Epithelial cell of proximal tubule (primary cell): ENCODE measurements at regions not wholly inside any gene's neighbourhood (a gene's known extent, or its start where the extent isn't known, plus 50 kb on each side); places are given as distances from the start of the nearest gene placed in this dataset.

Source experiments
- DNase-seq: peaks from one replicate; pipeline ENCODE4 v3.0.0-alpha.2; 2011; ENCODE audit warnings: low read depth
- H3K4me3 ChIP-seq: 2 replicates; pipeline ENCODE4 v1.5.1; 2011; ENCODE audit warnings: low read depth, mild to moderate bottlenecking, low read length
- CTCF ChIP-seq: conservative IDR thresholded peaks from 2 replicates; pipeline ENCODE4 v1.5.1; 2012; ENCODE audit warnings: low read depth, mild to moderate bottlenecking, low read length

GRCh38 chr15:77796046-77796729 lies 163.5 kb upstream of the LINGO1 start:
- H3K4me3 ChIP-seq: no peak overlapping the region
- no peak for DNase-seq
- no peak for TF ChIP-seq CTCF

- H3K4me3 ChIP-seq: no peak overlapping the region
- no peak for DNase-seq
- TF ChIP-seq CTCF: no peak
Observed at GRCh38 chr15:77795446-77795845, 162.7 kb upstream of the LINGO1 start.

GRCh38 chr15:77791941-77792340 lies 159.2 kb upstream of the LINGO1 start:
- no peak overlapping the region for H3K4me3 ChIP-seq
- no peak for DNase-seq
- TF ChIP-seq CTCF: no peak

- no peak for DNase-seq
- no peak for TF ChIP-seq CTCF
- H3K4me3 ChIP-seq: no peak overlapping the region
Observed at GRCh38 chr15:77790481-77790880, 157.8 kb upstream of the LINGO1 start.

GRCh38 chr15:77786956-77787355 lies 154.2 kb upstream of the LINGO1 start:
- H3K4me3 ChIP-seq: no peak overlapping the region
- no peak for DNase-seq
- TF ChIP-seq CTCF: no peak

- H3K4me3 ChIP-seq: no peak overlapping the region
- no peak for DNase-seq
- no peak for TF ChIP-seq CTCF
Observed at GRCh38 chr15:77786181-77786890, 153.6 kb upstream of the LINGO1 start.
